LNCaP clone FGC (cell line): ENCODE measurements at regions not wholly inside any gene's neighbourhood (a gene's known extent, or its start where the extent isn't known, plus 50 kb on each side); places are given as distances from the start of the nearest gene placed in this dataset.
"Not testable (repeated sequence)": the region's sequence is repeated elsewhere in the genome, so short reads cannot be mapped to it uniquely, and the experiment has no call there.

Source experiments
- DNase-seq: peaks from one replicate; pipeline ENCODE4 v3.0.0-alpha.2; 2011; ENCODE audit warnings: low read depth
- H3K4me3 ChIP-seq: 2 replicates; pipeline ENCODE4 v1.5.1; 2011; ENCODE audit warnings: mild to moderate bottlenecking, low read depth, low read length, control low read depth
- CTCF ChIP-seq: IDR thresholded peaks from 2 replicates; pipeline ENCODE4 v1.5.1; 2012; ENCODE audit warnings: mild to moderate bottlenecking; ENCODE audit not compliant: control insufficient read depth, insufficient read depth; ENCODE audit errors: extremely low read depth

GRCh38 chr5:102582696-102583095 lies 83.9 kb upstream of the SLCO6A1 start:
- no peak for DNase-seq
- no peak overlapping the region for H3K4me3 ChIP-seq
- no peak for TF ChIP-seq CTCF

DNA sequence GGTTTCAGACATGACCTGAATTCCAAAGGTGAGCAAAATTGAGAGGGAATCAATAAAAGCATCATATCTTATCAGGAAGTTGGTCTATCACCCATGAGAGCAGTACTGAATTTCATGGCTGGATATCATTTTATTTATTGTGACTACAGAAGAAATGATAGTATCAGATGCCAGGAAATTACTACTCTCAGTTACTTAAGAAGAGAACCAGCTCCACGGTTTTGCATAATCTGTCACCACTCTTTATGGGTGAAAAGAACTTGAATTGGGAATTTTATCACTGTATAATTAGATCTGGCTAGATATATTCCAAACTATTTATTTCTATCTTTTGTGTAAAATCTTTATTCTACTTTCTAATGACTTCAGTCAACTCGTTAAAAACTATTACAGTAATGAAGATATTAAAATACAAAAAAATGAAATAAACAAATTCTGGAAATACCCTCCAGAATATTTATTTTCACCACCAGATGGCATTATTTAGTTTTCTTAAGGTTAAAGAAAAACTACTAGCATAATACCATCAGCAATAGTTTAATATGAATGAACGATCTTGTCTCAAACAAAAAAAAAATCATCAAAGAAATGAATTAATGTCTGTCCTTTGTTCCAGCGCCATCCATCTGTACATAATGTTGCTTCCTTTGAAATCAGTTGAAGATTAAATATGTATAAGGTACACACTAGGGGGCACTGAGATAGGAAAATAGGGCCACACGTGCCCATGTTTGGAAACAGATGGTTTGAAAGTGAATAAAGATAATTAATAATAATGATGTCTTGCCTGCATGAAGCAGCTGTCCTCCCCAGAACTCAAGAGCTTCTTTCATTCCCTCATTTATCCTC lies 84.7 kb upstream of the SLCO6A1 start:
- no peak overlapping the region for H3K4me3 ChIP-seq
- DNase-seq: no peak
- TF ChIP-seq CTCF: 0 out of 2 replicates have a peak, but pooled peaks have one; percentile 10

GRCh38 chr5:102589661-102590060 lies 90.9 kb upstream of the SLCO6A1 start:
- TF ChIP-seq CTCF: no peak
- no peak overlapping the region for H3K4me3 ChIP-seq
- no peak for DNase-seq

GRCh38 chr5:102590467-102590866 lies 91.7 kb upstream of the SLCO6A1 start:
- TF ChIP-seq CTCF: no peak
- no peak overlapping the region for H3K4me3 ChIP-seq
- no peak for DNase-seq

GRCh38 chr5:102591650-102592049 lies 92.8 kb upstream of the SLCO6A1 start:
- H3K4me3 ChIP-seq: no peak overlapping the region
- no peak for TF ChIP-seq CTCF

DNA sequence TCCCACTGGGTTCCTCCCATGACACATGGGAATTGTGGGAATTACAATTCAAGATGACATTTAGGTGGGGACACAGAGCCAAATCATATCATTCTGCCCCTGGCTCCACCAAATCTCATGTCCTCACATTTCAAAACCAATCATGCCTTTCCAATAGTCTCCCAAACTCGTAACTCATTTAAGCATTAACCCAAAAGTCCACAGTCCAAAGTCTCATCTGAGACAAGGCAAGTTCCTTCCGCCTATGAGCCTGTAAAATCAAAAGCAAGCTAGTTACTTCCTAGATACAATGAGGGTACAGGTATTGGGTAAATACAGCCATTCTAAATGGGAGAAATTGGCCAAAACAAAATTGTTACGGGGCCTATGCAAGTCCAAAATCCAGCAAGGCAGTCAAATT lies 93.8 kb upstream of the SLCO6A1 start:
- DNase-seq, H3K4me3 ChIP-seq: not testable (repeated sequence)

More at GRCh38 chr5:102591650-102592049, 92.8 kb upstream of the SLCO6A1 start:
- DNase-seq: no peak

GRCh38 chr5:102594192-102594591 lies 95.4 kb upstream of the SLCO6A1 start:
- TF ChIP-seq CTCF: no peak
- no peak for DNase-seq
- no peak overlapping the region for H3K4me3 ChIP-seq
